ENCODE measurements at regions not wholly inside any gene's neighbourhood (a gene's known extent, or its start where the extent isn't known, plus 50 kb on each side); places are given as distances from the start of the nearest gene placed in this dataset.

GRCh38 chr22:25482091-25482760 is 82.2 kb upstream of the GRK3 start:
- TF ChIP-seq, protein P1, sequence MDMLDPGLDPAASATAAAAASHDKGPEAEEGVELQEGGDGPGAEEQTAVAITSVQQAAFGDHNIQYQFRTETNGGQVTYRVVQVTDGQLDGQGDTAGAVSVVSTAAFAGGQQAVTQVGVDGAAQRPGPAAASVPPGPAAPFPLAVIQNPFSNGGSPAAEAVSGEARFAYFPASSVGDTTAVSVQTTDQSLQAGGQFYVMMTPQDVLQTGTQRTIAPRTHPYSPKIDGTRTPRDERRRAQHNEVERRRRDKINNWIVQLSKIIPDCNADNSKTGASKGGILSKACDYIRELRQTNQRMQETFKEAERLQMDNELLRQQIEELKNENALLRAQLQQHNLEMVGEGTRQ (IDR thresholded peaks at IDR 0.05; ENCODE audit: low read length), result peak; percentile 63
- no peak for TF ChIP-seq RXRA (IDR thresholded peaks at IDR 0.05; ENCODE audit: insufficient read depth, low read depth, low read length)
- TF ChIP-seq POU5F1 (IDR thresholded peaks at IDR 0.05; ENCODE audit: low read depth, low read length), result no peak
- no peaks in the 10 kb centered on the region for H3K4me1 ChIP-seq (replicated peaks in 1 of 4; ENCODE audit: control insufficient read depth in 3 of 4, insufficient read depth in 4 of 4, low read length in 3 of 4)
- no peak for DNase-seq (ENCODE audit: low read depth in 1 of 2, low spot score in 2 of 2)
- no peak overlapping the region for H3K56ac ChIP-seq (replicated peaks; ENCODE audit: insufficient read length, low read depth, low read length)
- H4K8ac ChIP-seq (ENCODE audit: extremely low read depth, insufficient read depth, low read length), result no peak overlapping the region
- peaks cover 2% of the 10 kb centered on the region; the same call in 1 of the 2 replicates for H3K23me2 ChIP-seq (ENCODE audit: low read depth, low read length)
- no peak overlapping the region for H3K4me3 ChIP-seq (ENCODE audit: extremely low read depth in 1 of 4, insufficient read depth in 2 of 4, low read depth in 3 of 4, low read length in 4 of 4)
- no peak overlapping the region for H4K5ac ChIP-seq (ENCODE audit: insufficient read length, low read depth, low read length)
- peaks cover 0 to 4% (median 0%) of the 10 kb centered on the region in 4 experiments; a peak in 4 of 8 replicates for H3K36me3 ChIP-seq (ENCODE audit: control insufficient read depth in 2 of 4, insufficient read depth in 4 of 4, low read length in 3 of 4)
- H2BK5ac ChIP-seq (ENCODE audit: low read depth, low read length), result no peak overlapping the region
- ChIA-PET POLR2A (ENCODE audit: partially characterized antibody) (interaction anchor here (1.6 kb wide), 1 partner anchor 11 kb away, joined by 4 read pairs; no protein-coding TSS in a partner anchor), CTCF (ENCODE audit: partially characterized antibody) (interaction anchor here (0.7 to 1.7 kb wide), 3 partner anchors 20 to 102 kb away, joined by 3 to 7 read pairs (median 4); no protein-coding TSS in a partner anchor)
- WGBS, 2 experiments (ENCODE audit: extremely low coverage in 1 of 2, insufficient coverage in 1 of 2, insufficient read length in 1 of 2, insufficient replicate concordance in 2 of 2, low coverage in 1 of 2, low lambda C conversion rate in 2 of 2, missing lambda C conversion rate in 1 of 2), result 92% methylated on average over 5 of the region's 5 CpGs; no CpG with 5 or more reads in 1 of the 2 experiments
- H3K9ac ChIP-seq (replicated peaks in 1 of 4; ENCODE audit: extremely low read depth in 1 of 4, low read depth in 3 of 4, low read length in 3 of 4), result no peak overlapping the region
- no peaks in the 10 kb centered on the region for H3K79me2 ChIP-seq (ENCODE audit: control insufficient read depth in 1 of 2, insufficient read depth in 2 of 2, low read length in 2 of 2)
- FAIRE-seq, result no peak
- no peak overlapping the region for H3K14ac ChIP-seq (ENCODE audit: insufficient read length)
- H3K4me2 ChIP-seq (ENCODE audit: insufficient read depth in 1 of 2, low read depth in 2 of 2, low read length in 2 of 2), result no peak overlapping the region
- H3K23ac ChIP-seq (ENCODE audit: insufficient read length), result no peak overlapping the region
- H3K27me3 ChIP-seq (replicated peaks in 1 of 4; ENCODE audit: control insufficient read depth in 3 of 4, extremely low read depth in 1 of 4, insufficient read depth in 3 of 4, low read length in 3 of 4), result no peaks in the 10 kb centered on the region
- no peak overlapping the region for H3K27ac ChIP-seq (ENCODE audit: low read depth, low read length)
- no peak overlapping the region for H2AK5ac ChIP-seq (ENCODE audit: low read depth, low read length)
- no peak overlapping the region for H3K4ac ChIP-seq (replicated peaks; ENCODE audit: insufficient read length, low read depth, low read length)
- no peak overlapping the region for H2AFZ ChIP-seq (ENCODE audit: low read length)
- no peak overlapping the region for H3K18ac ChIP-seq (ENCODE audit: extremely low read depth, low read length)
- H2BK12ac ChIP-seq (ENCODE audit: low read depth, low read length), result no peak overlapping the region
- no peak overlapping the region for H4K91ac ChIP-seq (replicated peaks; ENCODE audit: insufficient read length, low read length)
- H2BK15ac ChIP-seq (ENCODE audit: low read length), result no peak overlapping the region
- peaks cover 3 to 5% of the 10 kb centered on the region in 2 experiments for H4K20me1 ChIP-seq (replicated peaks in 1 of 2; ENCODE audit: control insufficient read depth in 1 of 2, insufficient read depth in 2 of 2, low read length in 2 of 2)
- peaks cover 3 to 4% of the 10 kb centered on the region in 2 experiments; a peak in 2 of 4 replicates for H3K9me3 ChIP-seq (ENCODE audit: insufficient read depth in 2 of 2, low read depth in 1 of 2, low read length in 1 of 2)
- no peaks in the 10 kb centered on the region; the same call in 1 of the 2 replicates for H3K79me1 ChIP-seq (ENCODE audit: low read depth, low read length)
- H2BK120ac ChIP-seq (replicated peaks; ENCODE audit: low read depth, low read length), result no peak overlapping the region
- H2BK20ac ChIP-seq (ENCODE audit: low read length), result no peak overlapping the region

Measured in H1 (cell line).